CD4-positive, alpha-beta T cell treated with Interleukin-2 at 100 ng/mL for 4 hours (primary cell): ENCODE measurements at regions not wholly inside any gene's neighbourhood (a gene's known extent, or its start where the extent isn't known, plus 50 kb on each side); places are given as distances from the start of the nearest gene placed in this dataset.

Experiments
- DNase-seq: peaks from one replicate; pipeline ENCODE4 v3.0.0-alpha.2; 2020; ENCODE audit warnings: low spot score

DNA sequence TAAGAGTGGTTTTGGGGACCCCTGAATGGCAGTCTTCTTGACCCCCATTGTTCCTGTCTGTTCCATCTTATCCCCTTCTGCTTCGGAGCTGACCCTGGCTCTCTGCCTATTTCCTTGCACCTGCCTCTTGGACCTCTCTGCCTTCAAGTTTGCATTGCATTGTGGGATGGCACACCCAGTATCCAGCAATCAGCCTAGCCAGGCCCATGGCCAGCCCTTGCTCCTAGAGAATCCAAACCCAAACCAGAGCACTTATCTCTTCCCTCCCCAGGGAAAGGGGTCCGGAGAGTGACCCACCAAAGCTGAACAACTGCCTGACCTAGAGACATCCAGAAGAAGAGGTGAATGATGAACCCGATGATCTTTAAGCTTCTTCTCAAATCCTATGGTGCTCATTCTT is 607.3 kb upstream of the CADM1 start:
- no peak for DNase-seq

DNA sequence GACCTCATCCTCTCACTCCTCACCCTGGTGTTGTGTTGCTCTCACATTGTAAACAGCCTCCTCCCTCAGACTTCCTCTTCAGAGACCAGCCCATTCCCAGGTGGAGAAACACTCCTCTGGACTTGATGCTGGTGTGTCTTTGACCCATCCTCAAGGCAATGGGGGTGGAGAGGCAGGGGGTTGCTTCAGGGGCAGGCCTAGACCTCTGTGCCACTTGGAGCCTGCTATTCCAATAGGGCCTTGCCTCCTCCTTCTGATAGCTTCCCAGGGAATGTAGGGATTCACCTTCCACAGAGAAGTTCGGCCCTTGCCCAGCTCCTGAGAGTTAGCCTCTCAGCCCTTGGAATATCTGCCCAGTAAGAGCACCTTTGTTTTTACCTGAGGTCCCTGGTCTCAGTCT is 606.6 kb upstream of the CADM1 start:
- DNase-seq: no peak

DNA sequence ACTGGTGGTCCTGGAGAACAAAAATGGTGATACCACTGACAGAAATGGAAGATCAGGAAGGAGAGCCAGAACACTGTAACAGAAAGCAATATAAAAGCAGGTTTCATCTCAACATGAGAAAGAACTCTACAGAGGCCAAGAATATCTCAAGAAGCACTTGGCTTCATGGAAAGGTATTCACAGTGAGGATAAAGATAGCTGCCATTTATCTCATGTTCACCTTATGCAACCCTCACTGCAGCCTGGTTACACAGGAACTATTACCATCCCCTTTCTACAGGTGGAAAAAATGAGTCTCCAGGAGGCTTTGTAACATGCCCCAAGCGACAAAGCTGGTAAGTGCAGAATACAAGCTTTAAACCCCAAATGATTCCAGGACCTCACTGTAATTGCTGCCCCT is 606.1 kb upstream of the CADM1 start:
- no peak for DNase-seq

DNA sequence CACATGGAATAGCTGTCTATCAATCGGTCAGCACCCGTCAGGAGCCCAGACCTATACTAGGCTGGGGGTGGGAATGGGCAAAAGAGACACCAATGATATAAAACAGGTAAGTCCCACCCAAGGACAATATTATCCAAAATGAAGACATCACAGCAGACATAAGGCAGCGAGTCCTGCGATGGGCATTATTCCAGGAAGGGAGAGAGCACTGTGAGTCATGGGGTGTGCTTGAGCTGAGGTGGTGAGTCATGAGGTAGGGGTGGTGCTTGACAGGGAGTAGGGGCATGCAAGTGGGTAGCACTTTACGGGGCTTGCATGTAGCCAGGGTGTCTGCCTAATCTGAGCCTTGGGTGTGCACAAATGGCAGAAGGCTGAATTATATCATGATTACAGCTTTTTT is 605.0 kb upstream of the CADM1 start:
- no peak for DNase-seq

DNA sequence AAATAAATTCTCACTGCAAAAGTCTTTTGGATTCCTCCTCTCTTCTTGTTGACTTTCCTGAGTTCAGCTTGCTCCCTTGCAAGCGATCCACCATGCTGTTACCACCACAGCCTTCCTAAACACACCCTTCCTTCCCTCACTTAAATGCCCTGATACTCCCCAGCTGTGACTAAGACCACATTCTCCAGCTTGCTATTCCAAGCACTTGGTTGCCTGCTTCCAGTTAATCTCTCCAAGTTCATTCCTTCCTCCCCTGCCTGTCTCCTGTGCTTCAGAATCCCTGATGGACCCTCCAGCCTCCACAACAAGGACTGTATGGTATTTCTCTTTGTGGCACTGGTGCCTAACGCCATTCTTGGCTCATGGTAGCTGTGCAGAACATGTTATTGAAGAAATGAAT is 603.9 kb upstream of the CADM1 start:
- no peak for DNase-seq

DNA sequence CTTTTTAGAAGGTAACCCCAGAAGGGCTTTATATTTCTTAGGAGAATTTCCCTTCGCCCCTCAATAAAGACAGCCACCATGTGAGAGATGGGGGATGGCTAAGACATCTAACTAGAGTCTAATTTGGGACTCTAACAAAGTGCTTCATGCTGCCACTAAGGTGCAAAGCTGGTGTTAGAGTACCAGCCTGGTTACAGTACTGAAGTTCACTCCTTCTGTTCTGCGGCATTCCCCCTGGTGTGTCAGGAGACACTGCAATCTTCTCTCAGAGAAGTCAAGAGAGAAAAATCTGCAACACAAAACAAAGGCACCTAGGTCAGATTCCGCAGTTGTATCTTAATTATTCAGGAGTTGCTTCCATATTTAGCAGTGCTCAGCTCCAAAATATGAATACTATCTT is 603.0 kb upstream of the CADM1 start:
- DNase-seq: no peak

DNA sequence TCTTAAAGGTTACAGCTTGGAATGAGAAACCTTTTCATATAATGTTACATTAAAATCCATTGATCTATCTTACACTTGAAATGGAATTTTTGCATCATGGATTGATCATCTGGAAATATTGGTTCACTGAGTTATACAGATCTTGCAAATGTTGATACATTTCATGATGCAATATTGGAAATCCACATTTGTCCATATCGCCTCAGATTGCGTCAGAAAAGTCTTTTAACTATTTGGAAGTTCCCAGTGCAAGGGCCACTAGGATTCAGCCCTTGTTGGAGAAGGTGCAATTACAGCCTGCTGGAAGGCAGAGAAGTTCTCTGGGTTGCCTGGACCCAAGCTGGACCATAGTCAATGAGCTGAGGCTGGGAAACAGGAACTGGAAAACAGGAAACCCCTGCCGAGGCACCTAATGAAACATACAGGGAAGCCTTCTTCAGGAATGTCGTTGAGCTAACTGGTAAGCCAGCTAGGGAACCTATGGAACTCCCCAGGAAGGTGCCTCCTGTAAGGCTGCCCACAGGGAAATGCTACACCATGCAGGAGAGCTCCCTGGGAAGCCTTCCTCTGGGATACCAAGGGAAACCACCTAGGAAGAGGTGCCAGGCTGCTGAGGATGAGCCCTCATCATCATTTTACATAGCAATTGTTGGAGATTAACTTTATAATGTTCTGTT is 600.4 kb upstream of the CADM1 start:
- DNase-seq: no peak

DNA sequence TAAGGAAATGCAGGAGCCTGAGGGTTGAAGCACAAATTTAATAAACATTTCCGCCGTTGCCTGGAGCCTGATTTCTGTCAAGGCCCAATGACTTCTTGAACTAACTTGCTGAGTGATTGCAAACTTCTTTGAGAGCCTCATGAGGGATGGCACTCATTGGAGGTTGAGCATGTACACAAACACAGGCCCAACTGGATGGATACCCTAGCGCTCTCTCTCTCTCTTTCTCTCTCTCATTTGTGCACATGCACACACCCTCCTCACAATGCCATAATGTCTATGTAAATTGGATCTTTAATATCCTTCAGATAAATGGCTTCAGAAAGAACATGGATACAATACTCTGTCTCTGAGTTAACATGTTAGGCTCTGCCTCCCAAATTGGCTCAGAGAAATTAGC is 597.7 kb upstream of the CADM1 start:
- DNase-seq: no peak

DNA sequence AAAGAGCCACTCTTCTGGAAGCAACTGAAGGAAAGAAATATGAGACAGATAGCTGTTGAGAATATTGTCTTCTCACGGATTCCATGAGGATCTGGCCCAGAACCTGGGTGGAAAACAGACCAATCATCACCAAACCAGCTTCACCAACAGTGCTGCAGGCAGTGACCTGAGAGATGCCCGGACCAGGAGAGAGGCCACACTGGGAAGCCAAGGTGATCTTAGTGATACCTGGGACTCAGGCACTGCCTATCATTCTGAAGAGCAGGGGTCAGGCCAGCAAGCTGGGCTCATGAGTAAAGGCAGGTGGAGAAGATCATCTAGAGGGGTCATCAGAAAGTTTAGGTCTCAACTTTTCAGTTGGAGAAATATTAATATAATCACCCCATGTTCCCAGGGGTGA is 595.8 kb upstream of the CADM1 start:
- no peak for DNase-seq

DNA sequence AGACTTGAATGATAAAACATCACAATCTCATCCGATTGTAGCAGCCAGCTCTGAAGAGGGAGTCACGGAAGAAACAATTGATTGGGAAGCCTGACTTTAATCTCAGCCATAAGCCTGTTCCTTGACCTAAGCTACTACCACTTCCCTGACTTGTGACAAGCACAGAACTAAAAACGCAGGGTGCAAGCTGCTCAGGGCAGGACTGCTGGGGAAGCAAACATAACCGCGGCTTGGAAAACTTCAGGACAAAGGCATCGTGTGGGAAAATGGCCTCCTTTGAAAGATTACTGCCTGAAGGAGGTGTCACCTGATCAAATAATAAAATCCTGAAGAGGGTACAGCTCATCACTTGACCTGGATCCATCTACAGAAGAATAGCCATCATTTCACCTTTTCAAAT is 595.3 kb upstream of the CADM1 start:
- no peak for DNase-seq

DNA sequence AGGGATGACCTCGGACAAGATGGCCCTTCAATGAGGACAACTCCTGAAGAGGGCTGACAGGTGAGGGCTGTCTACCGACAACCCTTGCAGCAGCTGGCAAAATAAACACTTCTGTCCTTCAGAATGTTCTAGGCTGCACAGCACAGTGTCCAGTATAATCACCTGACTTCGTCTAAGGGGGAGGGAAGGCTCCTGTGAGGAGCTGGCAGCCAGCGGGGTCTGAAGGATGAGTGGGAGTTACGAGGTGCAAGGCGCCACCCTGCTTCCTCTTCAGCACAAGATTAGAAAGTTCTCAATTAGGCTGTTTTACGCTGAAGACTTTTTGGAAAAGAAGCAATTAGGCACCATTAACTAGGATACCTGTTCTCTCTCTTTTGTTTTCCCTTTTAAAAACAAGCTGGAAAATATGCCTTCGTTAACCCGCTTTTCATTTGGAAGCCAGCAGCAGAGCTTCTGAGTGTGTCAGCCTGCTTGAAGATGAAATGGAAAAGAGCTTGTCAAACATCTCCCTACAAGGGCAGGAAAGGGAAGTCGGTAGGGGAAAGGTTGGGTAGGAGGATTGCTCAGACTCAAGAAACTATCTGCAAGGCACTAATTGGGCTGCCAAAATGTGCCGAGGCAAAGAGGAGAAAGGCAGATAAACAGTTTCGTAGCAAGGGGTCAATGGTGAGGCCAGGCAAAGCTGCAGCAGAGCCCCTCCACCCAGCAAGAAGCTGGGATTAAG is 592.2 kb upstream of the CADM1 start:
- DNase-seq: no peak

DNA sequence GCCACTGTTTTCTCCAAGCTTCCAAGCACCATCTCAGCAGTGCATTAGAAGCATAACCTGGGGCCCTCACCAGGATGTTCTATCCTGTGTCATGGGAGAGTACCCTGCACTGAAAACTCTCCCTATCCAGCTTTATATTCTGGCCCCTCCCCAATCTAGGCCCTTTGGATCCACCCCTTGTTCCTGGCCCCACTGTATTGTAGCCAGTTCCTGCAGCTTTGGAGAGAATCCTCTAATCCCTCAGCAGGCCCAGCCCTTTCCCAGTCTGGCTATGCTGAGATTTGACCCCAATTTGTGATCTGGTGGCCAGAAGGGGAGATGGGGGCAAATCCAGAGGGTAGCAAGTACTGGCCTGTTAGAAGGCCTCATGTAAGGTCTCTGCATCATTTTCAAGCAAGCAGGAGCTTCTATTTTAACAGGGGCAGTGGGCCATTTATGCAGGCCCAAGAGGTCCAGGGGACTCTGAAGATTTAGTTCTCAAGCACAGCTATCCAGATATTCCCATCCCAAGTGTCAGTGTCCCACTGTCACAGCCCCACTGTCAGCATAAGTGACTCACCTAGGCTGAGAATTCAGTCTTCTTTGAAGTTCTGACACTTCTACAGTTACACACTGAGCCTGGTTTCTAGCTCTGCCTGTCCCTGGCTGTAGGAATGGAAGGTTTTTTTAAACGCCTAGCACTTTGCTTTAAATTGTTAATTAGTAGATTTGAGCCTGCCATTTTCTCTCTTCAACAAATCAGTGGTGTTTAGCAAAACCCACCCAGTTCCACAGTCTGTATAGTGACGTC is 589.5 kb upstream of the CADM1 start:
- no peak for DNase-seq

DNA sequence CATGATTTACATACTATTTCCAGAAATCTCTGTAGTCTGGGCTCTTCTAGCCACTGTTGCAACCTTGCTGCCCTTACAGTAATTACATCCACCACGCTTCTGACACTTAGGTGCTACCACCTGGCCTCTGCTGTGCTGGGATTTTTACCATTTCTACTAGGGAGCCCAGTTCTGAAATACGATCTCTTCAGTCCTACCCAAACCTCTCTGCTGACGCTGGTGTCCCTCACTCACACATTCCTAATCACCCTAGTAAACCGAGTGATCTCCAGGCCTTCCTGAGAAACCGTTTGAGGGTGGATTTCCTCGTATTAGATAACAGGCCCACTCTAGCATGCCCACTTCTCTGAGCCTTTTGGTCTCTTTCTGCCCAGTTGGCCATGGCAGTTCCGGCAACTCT is 588.9 kb upstream of the CADM1 start:
- DNase-seq: no peak

DNA sequence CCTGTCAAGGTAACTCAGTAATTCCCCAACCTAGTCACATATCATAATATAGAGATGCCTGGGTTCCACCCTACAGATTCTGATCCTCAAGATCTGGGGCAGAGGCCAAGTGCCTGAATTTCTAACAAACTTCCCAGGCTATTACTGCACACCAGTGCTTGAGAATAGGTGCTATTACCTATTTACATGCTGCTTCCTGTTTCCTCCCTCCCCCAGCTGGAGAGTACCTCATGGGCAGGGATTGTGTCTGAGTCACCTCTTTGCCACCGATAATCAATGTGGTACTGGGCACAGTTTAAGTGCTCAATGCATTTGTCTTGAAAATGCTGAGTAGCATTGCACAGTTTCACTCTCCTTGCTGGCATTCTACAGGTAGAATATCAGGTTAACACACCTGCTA is 582.2 kb upstream of the CADM1 start:
- no peak for DNase-seq

DNA sequence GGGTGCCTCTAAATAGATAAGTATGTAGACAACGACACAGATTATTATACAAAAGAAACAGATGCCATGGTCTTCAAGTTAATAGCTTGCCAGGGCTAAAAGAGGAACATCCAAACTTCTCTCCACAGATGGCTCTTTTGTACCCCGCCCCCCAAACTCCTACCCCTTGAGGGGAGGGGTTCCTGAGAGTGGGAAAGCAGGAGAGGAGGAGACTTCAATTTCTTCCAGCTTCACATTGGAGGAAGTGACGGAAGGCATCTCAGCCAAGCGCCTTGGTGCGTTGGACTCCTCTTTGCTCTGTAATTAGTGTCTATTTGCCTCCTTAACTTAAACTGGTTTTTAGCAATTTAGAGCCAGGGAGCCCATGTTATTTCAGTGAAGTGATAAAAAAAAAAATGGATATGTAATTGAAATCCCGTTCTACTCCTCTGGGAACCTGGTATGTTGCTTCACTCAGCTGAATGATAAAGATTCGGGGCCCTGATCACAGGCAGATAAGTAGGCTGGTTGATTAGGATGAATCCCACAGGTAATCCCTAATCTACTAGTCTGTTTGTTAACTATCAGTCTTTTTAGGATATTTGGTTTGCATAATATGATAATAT is 580.9 kb upstream of the CADM1 start:
- no peak for DNase-seq

DNA sequence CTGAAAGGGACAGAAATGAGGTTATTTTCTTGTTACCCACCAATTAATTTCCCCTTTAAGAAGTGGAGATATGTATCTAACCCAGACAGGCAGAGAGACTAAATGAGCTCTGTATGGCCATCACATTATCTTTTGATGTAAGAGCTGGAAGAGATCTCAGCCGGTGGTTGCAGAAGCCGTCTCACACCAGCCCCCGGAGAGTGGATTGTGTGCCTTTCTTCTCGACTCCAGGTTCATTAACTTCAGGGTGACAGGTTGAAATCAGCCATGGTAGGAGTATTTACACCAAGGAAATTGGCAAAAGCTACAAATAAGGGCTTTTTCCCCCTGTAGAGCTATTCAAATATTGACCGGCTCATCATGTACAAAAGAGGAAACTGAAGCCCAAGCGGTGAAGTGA is 580.3 kb upstream of the CADM1 start:
- no peak for DNase-seq

DNA sequence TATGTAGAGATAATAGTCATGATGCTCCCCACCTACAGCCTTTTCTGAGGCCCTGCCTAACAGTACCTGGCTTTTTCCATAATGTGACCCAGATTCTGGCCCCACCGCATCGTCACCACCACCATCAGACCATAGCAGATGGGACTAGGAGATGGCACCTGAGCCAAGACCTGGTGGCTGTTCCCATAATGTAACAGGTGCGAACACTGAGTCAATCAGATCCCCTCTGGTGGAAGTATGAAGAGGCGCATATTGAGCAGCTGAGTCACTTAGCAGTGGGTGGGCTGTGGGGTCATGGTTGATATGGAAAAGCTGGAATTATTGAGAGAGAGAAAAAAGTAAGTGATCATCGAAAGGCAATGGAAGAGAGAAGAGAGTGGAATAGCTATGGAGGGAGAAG is 578.0 kb upstream of the CADM1 start:
- DNase-seq: no peak

DNA sequence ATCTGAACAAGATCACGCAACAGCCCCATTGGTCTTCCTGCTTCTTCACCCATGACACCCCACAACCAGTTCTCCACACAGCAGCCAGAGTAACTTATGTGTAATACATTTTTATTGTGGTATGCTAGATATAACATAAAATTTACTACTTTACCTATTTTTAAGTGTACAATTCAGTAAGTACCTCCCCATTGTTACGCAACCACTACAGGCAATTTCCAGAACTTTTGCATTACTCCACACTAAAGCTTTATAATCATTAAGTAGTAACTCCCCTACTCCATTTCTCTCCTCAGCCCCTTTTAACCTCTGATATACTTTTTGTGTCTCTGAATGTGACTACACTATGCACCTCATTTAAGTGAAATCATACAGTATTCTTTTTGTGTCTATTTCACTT is 575.4 kb upstream of the CADM1 start:
- no peak for DNase-seq

DNA sequence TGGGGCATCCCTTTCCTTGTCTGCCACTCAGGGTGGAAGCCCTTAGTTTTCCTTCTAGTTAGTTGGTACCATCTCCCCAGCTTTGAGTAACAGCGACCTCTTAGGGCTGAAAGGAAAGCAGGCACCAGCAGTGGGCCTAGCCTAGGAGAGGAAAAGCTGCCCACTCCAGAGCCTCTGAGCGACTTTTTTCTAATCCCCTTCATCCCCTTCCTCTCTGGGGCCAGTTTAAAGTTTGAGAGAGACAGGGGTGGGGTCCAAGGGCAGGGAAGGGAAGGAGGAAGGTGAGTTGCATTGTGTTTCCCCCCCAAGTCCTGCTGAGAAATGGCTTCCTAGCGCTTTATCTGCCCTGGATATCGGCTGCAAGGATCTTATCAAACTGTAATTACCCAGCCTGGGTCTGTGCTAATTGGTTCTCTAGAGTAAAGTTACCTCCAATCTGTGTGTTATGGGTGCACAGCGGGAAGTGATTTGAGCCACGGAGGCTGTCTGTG is 573.9 kb upstream of the CADM1 start:
- DNase-seq: no peak

DNA sequence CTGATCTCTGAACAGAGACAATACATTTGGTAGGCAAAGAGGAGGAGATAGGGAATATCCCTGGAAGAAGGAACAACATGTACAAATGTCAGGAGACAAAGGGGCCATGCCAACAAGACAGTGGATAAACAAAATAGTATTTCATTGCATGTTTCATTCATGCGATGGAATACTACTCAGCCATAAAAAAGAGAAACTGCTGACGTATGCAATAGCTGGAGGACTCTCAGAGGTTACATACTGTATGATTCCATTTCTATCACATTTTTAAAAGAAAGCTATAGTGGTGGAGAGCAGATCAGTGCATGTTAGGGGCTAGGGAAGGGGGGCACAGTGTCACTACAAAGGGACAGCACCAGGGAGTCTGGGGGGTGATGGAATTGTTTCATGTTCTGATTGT is 572.9 kb upstream of the CADM1 start:
- no peak for DNase-seq

DNA sequence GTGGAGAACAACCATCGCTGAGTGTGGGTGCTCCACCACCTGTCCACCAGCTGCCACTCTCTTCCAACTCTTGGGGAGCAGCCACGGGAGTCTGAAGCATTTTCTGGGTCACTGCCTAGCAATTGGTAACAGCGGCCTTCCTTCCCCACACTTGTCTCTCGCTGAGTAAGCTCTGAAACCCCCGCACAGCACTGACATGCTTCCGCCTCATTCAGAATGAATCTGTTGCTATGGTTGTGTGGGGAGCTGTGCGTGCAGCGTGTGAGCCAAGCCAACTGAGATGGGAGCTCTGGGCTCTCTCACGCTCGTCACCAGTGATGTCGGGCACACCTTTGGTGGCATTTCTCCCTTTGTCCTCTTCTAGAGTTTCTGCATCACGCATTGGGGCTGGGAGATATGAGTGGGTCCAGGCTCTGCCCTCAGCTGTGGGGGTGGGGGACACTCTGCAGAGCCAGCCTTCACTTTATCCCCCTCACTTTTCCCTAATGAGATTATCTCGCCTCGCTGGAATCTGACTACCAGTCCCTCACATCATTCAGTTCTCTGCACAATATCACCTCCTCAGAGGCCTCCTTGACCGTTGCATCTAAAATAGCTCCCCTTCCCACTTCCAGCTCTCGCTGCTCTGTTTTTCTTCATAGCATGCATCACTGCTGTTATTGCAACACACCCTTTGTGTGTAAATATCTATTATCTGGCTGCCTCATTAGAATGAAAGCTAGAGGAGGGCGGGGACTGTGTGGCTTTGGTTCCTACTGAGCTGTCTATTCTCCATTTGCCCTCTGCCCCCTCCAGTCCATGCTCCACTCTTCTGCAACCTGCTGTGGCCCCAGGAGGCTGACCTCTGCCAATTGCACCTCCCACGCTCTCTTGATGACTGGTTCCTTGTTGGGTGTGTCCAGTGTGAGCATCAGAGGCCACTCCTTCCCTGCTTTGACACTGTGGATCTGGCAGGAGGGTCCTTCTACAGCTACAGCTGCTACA is 569.9 kb upstream of the CADM1 start:
- DNase-seq: no peak
